Adrenal gland (tissue), 5 donors: ENCODE measurements at regions not wholly inside any gene's neighbourhood (a gene's known extent, or its start where the extent isn't known, plus 50 kb on each side); places are given as distances from the start of the nearest gene placed in this dataset.

Source experiments
- CTCF ChIP-seq, 6 experiments: fragments of 450-650 bp in 4 of 6; fragments of 200-600 bp in 2 of 6; sonication (generic) in 1 of 6; IDR thresholded peaks; 1 replicate in 5 of 6; 2 replicates in 1 of 6; pipeline versions ENCODE4 v1.5.1 to v1.8.0; 2016 to 2021; ENCODE audit warnings: antibody characterized with exemption in 6 of 6, mild to moderate bottlenecking in 2 of 6, moderate library complexity in 1 of 6
- POLR2A ChIP-seq, 2 donors: fragments of 450-650 bp; IDR thresholded peaks; one replicate each; pipeline ENCODE4 v1.6.1; 2017; ENCODE audit warnings: antibody characterized with exemption in 2 of 2, mild to moderate bottlenecking in 2 of 2, moderate library complexity in 1 of 2
- donor health status: DM: no; HTN: no; CAD: no.

DNA sequence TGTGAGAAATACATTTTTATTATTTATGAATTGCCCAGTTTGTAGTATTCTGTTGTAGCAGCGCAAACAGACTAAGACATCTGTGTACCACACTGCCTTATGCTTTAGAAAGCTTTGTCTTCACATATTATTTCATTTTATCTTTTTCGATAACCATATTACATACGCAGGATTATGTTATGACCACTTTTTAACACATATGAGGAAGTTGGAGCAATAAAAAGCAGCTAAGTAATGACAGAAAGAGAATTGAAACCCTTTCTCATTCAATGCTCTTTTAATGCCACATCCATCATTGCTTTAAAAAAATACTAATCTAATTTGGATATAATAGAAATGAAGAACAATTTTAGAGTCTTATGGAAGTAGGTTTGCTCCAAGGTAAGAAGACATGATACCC, 99.7 kb downstream of the CT47B1 start:
- TF ChIP-seq CTCF (IDR thresholded peaks at IDR 0.05) (no peak), POLR2A (IDR thresholded peaks at IDR 0.05) (no peak)
